Panc1 (cell line): ENCODE measurements at regions not wholly inside any gene's neighbourhood (a gene's known extent, or its start where the extent isn't known, plus 50 kb on each side); places are given as distances from the start of the nearest gene placed in this dataset.

ENCODE experiments used
- ATAC-seq: fragments of 200-7000 bp; cut with Tn5 transposase; 2 replicates; pipeline ENCODE4 v1.9.1; 2020; ENCODE audit warnings: mild to moderate bottlenecking, moderate library complexity
- BruUV-seq: library from RNA; stranded (reverse); fragments of 400-500 nt; replicated peaks from 2 replicates; lab custom pipeline; 2021; lab: Mats Ljungman, UMichigan
- CTCF ChIA-PET: fragments of 300-600 bp; sonication (Branson Sonifier 250); formaldehyde crosslinking; loops from one replicate; lab custom pipeline; 2022; ENCODE audit warnings: antibody characterized with exemption; lab: Charles Lee
- POLR2A ChIA-PET: fragments of 300-600 bp; sonication (Branson Sonifier 250); formaldehyde crosslinking; loops from one replicate; lab custom pipeline; 2022; ENCODE audit warnings: antibody characterized with exemption; lab: Charles Lee
- DNase-seq: peaks from one replicate; pipeline ENCODE4 v3.0.0-alpha.2; 2010; ENCODE audit warnings: low read depth, low spot score
- H3K27ac ChIP-seq: 2 replicates; pipeline ENCODE4 v1.5.1; 2011; ENCODE audit warnings: mild to moderate bottlenecking, low read length, inconsistent platforms
- H3K27me3 ChIP-seq: fragments of 200-500 bp; sonication (Bioruptor generic); 2 replicates; pipeline ENCODE4 v1.6.0; 2014; ENCODE audit warnings: low read length, inconsistent platforms; ENCODE audit not compliant: control insufficient read depth, insufficient read depth
- H3K36me3 ChIP-seq: fragments of 200-500 bp; sonication (Bioruptor generic); 2 replicates; pipeline ENCODE4 v1.5.1; 2014; ENCODE audit warnings: inconsistent platforms, mild to moderate bottlenecking, low read length, moderate library complexity; ENCODE audit not compliant: control insufficient read depth, insufficient read depth
- H3K4me1 ChIP-seq: 2 replicates; pipeline ENCODE4 v1.5.1; 2011; ENCODE audit warnings: inconsistent platforms, mild to moderate bottlenecking, low read length, moderate library complexity; ENCODE audit not compliant: control insufficient read depth, insufficient read depth
- H3K4me3 ChIP-seq, 2 experiments: 2 replicates each; pipeline ENCODE4 v1.5.1; 2011 to 2012; ENCODE audit warnings: low read depth in 2 of 2, low read length in 2 of 2, mild to moderate bottlenecking in 2 of 2, inconsistent platforms in 1 of 2, moderate library complexity in 1 of 2
- H3K9me3 ChIP-seq: fragments of 200-500 bp; sonication (Bioruptor generic); 2 replicates; pipeline ENCODE4 v1.5.1; 2014; ENCODE audit warnings: low read depth, mild to moderate bottlenecking, inconsistent platforms, low read length, moderate library complexity; ENCODE audit not compliant: control insufficient read depth, insufficient read depth
- CTCF ChIP-seq: fragments of 450-650 bp; IDR thresholded peaks from 2 replicates; pipeline ENCODE4 v1.5.1; 2017; ENCODE audit warnings: mild to moderate bottlenecking
- POLR2AphosphoS5 ChIP-seq: IDR thresholded peaks from 2 replicates; pipeline ENCODE4 v1.6.1; 2012; ENCODE audit warnings: mild to moderate bottlenecking, low read depth, low read length, moderate library complexity
- REST ChIP-seq, 2 experiments: IDR thresholded peaks; 2 replicates each; pipeline ENCODE4 v1.6.1; 2011 to 2012; ENCODE audit warnings: low read depth in 2 of 2, control low read depth in 1 of 2, low read length in 1 of 2, mild to moderate bottlenecking in 1 of 2, moderate library complexity in 1 of 2; ENCODE audit not compliant: insufficient read depth in 1 of 2
- SIN3A ChIP-seq: IDR thresholded peaks from 2 replicates; pipeline ENCODE4 v1.6.1; 2012; ENCODE audit warnings: low read depth, mild to moderate bottlenecking, low read length, moderate library complexity, borderline replicate concordance; ENCODE audit not compliant: insufficient read depth
- TCF7L2 ChIP-seq: IDR thresholded peaks from 2 replicates; pipeline ENCODE4 v1.6.1; 2011; ENCODE audit warnings: mild to moderate bottlenecking, low read depth, low read length, inconsistent platforms
- in situ Hi-C: cut with HindIII; loops from 2 replicates; pipeline ENCODE4 v1.10.0; 2016; ENCODE audit warnings: low sequenced_read_pairs, low pct_unique_long_range_greater_than_20kb
- intact Hi-C: fragments of 100-400 bp; cut with micrococcal nuclease; formaldehyde crosslinking; loops from one replicate; pipeline ENCODE4 v1.10.0; 2022; ENCODE audit not compliant: unreplicated experiment

- DNase-seq, result no peak
- BruUV-seq, result no TSS peak
- no peaks in the 10 kb centered on the region for H3K9me3 ChIP-seq
- no peaks in the 10 kb centered on the region for H3K27me3 ChIP-seq
- no peaks in the 10 kb centered on the region for H3K36me3 ChIP-seq
- peak overlapping the region; percentile 9; the same call in 1 of the 2 replicates for H3K27ac ChIP-seq
- H3K4me3 ChIP-seq, result no peak overlapping the region
- ChIA-PET CTCF (no interaction called here), POLR2A (no interaction called here)
- TF ChIP-seq POLR2AphosphoS5 (no peak), TCF7L2 (no peak), CTCF (no peak), SIN3A (no peak), REST (IDR thresholded peaks at IDR 0.05; ENCODE audit: insufficient read depth in 1 of 2, low read depth in 2 of 2, low read length in 1 of 2) (no peak)
- intact Hi-C loops (loop anchor here (10.0 kb wide), 1 partner anchor 112 kb away; no protein-coding TSS in a partner anchor), in situ Hi-C loops (no loop called here)
- peaks cover 9% of the 10 kb centered on the region for H3K4me1 ChIP-seq
- ATAC-seq, result no peak
Observed at GRCh38 chr11:69216647-69217051, 60.9 kb downstream of the SMIM38 start.

GRCh38 chr11:69217276-69218105 lies 61.8 kb downstream of the SMIM38 start:
- CTCF ChIA-PET, result no interaction called here
- no peaks in the 10 kb centered on the region for H3K9me3 ChIP-seq
- intact Hi-C loops, result loop anchor here (10.0 kb wide), 1 partner anchor 113 kb away; no protein-coding TSS in a partner anchor
- TF ChIP-seq TCF7L2 (no peak), REST (IDR thresholded peaks at IDR 0.05; ENCODE audit: insufficient read depth in 1 of 2, low read depth in 2 of 2, low read length in 1 of 2) (no peak), SIN3A (no peak), CTCF (no peak), POLR2AphosphoS5 (no peak)
- ATAC-seq (0 out of 2 replicates have a peak, but pooled peaks have one; percentile 29), DNase-seq (no peak)
- no peak overlapping the region for H3K27ac ChIP-seq
- H3K36me3 ChIP-seq, result no peaks in the 10 kb centered on the region
- H3K4me3 ChIP-seq, result no peak overlapping the region
- no peaks in the 10 kb centered on the region for H3K27me3 ChIP-seq
- H3K4me1 ChIP-seq, result peaks cover 9% of the 10 kb centered on the region
- in situ Hi-C loops, result no loop called here
- BruUV-seq, result no TSS peak
- POLR2A ChIA-PET, result interaction anchor here (0.7 kb wide), 1 partner anchor 531 kb away, joined by 3 read pairs; no protein-coding TSS in a partner anchor
